Activated T-cell treated with anti-CD3 and anti-CD28 coated beads, Interleukin-2, amount 50 U/mL, for 72 hours (primary cell): ENCODE measurements at regions not wholly inside any gene's neighbourhood (a gene's known extent, or its start where the extent isn't known, plus 50 kb on each side); places are given as distances from the start of the nearest gene placed in this dataset.

Experiments used
- ATAC-seq, 2 donors: fragments of 150-1000 bp; cut with Tn5 transposase; replicated peaks in 1 of 2; 2 replicates each; pipeline ENCODE4 v1.10.0; 2021; ENCODE audit warnings: moderate library complexity in 2 of 2, mild to moderate bottlenecking in 1 of 2
- DNase-seq, 2 donors: peaks; one replicate each; pipeline ENCODE4 v3.0.0; 2021 to 2022; ENCODE audit warnings: mixed read lengths in 1 of 2
- H3K27ac Mint-ChIP-seq: one replicate; pipeline ENCODE4 v1.8.0; 2022; ENCODE audit warnings: mild to moderate bottlenecking, moderate library complexity, mixed read lengths
- H3K27me3 Mint-ChIP-seq: one replicate; pipeline ENCODE4 v1.8.0; 2022; ENCODE audit warnings: low read depth, mixed read lengths
- H3K36me3 Mint-ChIP-seq, 2 donors: one replicate each; pipeline ENCODE4 v1.8.0; 2022; ENCODE audit warnings: mixed read lengths in 2 of 2, mild to moderate bottlenecking in 1 of 2; ENCODE audit not compliant: insufficient read depth in 2 of 2
- H3K4me1 Mint-ChIP-seq: one replicate; pipeline ENCODE4 v1.8.0; 2022; ENCODE audit warnings: low read depth, mixed read lengths
- H3K4me3 Mint-ChIP-seq, 2 donors: one replicate each; pipeline ENCODE4 v1.8.0; 2022; ENCODE audit warnings: mild to moderate bottlenecking in 2 of 2, mixed read lengths in 2 of 2, moderate library complexity in 2 of 2
- H3K9me3 Mint-ChIP-seq, 2 donors: one replicate each; pipeline ENCODE4 v1.8.0; 2022; ENCODE audit warnings: mixed read lengths in 2 of 2

GRCh38 chr2:144702051-144702450 is 182.1 kb upstream of the ZEB2 start:
- DNase-seq (no peak), ATAC-seq (no peak)
- Mint-ChIP-seq H3K4me1 (peaks cover 6% of the 10 kb centered on the region), H3K4me3 (no peak overlapping the region), H3K9me3 (no peaks in the 10 kb centered on the region), H3K27ac (no peak overlapping the region), H3K27me3 (peaks cover 6% of the 10 kb centered on the region), H3K36me3 (no peaks in the 10 kb centered on the region)

- DNase-seq, result no peak
- Mint-ChIP-seq H3K27me3 (peaks cover 6% of the 10 kb centered on the region), H3K36me3 (no peaks in the 10 kb centered on the region), H3K9me3 (peaks cover 0 to under 1% of the 10 kb centered on the region in 2 donors), H3K27ac (no peak overlapping the region), H3K4me3 (no peak overlapping the region), H3K4me1 (peaks cover 6% of the 10 kb centered on the region)
- ATAC-seq, result no peak
Observed at GRCh38 chr2:144701259-144701658, 181.3 kb upstream of the ZEB2 start.

GRCh38 chr2:144698156-144698555 is 178.2 kb upstream of the ZEB2 start:
- H3K36me3 Mint-ChIP-seq, result no peaks in the 10 kb centered on the region
- peaks cover 8% of the 10 kb centered on the region for H3K27me3 Mint-ChIP-seq

GRCh38 chr2:144695657-144696056 is 175.7 kb upstream of the ZEB2 start:
- Mint-ChIP-seq H3K36me3 (no peaks in the 10 kb centered on the region), H3K27me3 (peaks cover 8% of the 10 kb centered on the region), H3K9me3 (peaks cover 0 to 2% of the 10 kb centered on the region in 2 donors), H3K27ac (no peak overlapping the region), H3K4me1 (no peaks in the 10 kb centered on the region), H3K4me3 (no peak overlapping the region)
- ATAC-seq, result no peak
- no peak for DNase-seq

More at GRCh38 chr2:144698156-144698555, 178.2 kb upstream of the ZEB2 start:
- Mint-ChIP-seq H3K4me3 (no peak overlapping the region), H3K9me3 (peaks cover 0 to 2% of the 10 kb centered on the region in 2 donors), H3K4me1 (no peaks in the 10 kb centered on the region), H3K27ac (no peak overlapping the region)
- no peak for DNase-seq
- ATAC-seq, result no peak

GRCh38 chr2:144694456-144694855 is 174.5 kb upstream of the ZEB2 start:
- Mint-ChIP-seq H3K4me3 (no peak overlapping the region), H3K27ac (no peak overlapping the region)

GRCh38 chr2:144693179-144693578 is 173.3 kb upstream of the ZEB2 start:
- ATAC-seq (no peak), DNase-seq (no peak)
- Mint-ChIP-seq H3K4me1 (no peaks in the 10 kb centered on the region), H3K36me3 (no peaks in the 10 kb centered on the region), H3K4me3 (no peak overlapping the region), H3K27me3 (peaks cover 8% of the 10 kb centered on the region), H3K9me3 (peaks cover 0 to 2% of the 10 kb centered on the region in 2 donors), H3K27ac (no peak overlapping the region)

More at GRCh38 chr2:144694456-144694855, 174.5 kb upstream of the ZEB2 start:
- Mint-ChIP-seq H3K27me3 (peaks cover 8% of the 10 kb centered on the region), H3K9me3 (peaks cover 0 to 2% of the 10 kb centered on the region in 2 donors), H3K4me1 (no peaks in the 10 kb centered on the region), H3K36me3 (no peaks in the 10 kb centered on the region)
- DNase-seq, result no peak
- ATAC-seq, result no peak

GRCh38 chr2:144692661-144693060 is 172.7 kb upstream of the ZEB2 start:
- peaks cover 0 to 2% of the 10 kb centered on the region in 2 donors for H3K9me3 Mint-ChIP-seq
- ATAC-seq (no peak), DNase-seq (no peak)
- H3K4me1 Mint-ChIP-seq, result no peaks in the 10 kb centered on the region
- no peak overlapping the region for H3K4me3 Mint-ChIP-seq
- H3K36me3 Mint-ChIP-seq, result no peaks in the 10 kb centered on the region
- no peak overlapping the region for H3K27ac Mint-ChIP-seq
- H3K27me3 Mint-ChIP-seq, result peaks cover 8% of the 10 kb centered on the region

- Mint-ChIP-seq H3K4me1 (no peaks in the 10 kb centered on the region), H3K36me3 (no peaks in the 10 kb centered on the region), H3K9me3 (no peaks in the 10 kb centered on the region), H3K27me3 (peaks cover 8% of the 10 kb centered on the region), H3K27ac (no peak overlapping the region), H3K4me3 (no peak overlapping the region)
- ATAC-seq (no peak), DNase-seq (no peak)
Observed at GRCh38 chr2:144690771-144691170, 170.9 kb upstream of the ZEB2 start.

- Mint-ChIP-seq H3K4me1 (no peaks in the 10 kb centered on the region), H3K36me3 (no peaks in the 10 kb centered on the region), H3K4me3 (no peak overlapping the region), H3K27ac (no peak overlapping the region), H3K27me3 (peaks cover 22% of the 10 kb centered on the region), H3K9me3 (no peaks in the 10 kb centered on the region)
- ATAC-seq, result no peak
- DNase-seq, result no peak
Observed at GRCh38 chr2:144686518-144687215, 166.7 kb upstream of the ZEB2 start.

GRCh38 chr2:144683966-144684365 is 164.0 kb upstream of the ZEB2 start:
- Mint-ChIP-seq H3K4me3 (no peak overlapping the region), H3K4me1 (no peaks in the 10 kb centered on the region), H3K9me3 (no peaks in the 10 kb centered on the region), H3K36me3 (no peaks in the 10 kb centered on the region), H3K27me3 (peaks cover 22% of the 10 kb centered on the region), H3K27ac (no peak overlapping the region)
- DNase-seq (no peak), ATAC-seq (no peak)

- ATAC-seq (no peak), DNase-seq (no peak)
- no peaks in the 10 kb centered on the region for H3K9me3 Mint-ChIP-seq
- H3K27me3 Mint-ChIP-seq, result peaks cover 22% of the 10 kb centered on the region
- H3K36me3 Mint-ChIP-seq, result no peaks in the 10 kb centered on the region
- no peaks in the 10 kb centered on the region for H3K4me1 Mint-ChIP-seq
- no peak overlapping the region for H3K27ac Mint-ChIP-seq
- no peak overlapping the region for H3K4me3 Mint-ChIP-seq
Observed at GRCh38 chr2:144683107-144683753, 163.3 kb upstream of the ZEB2 start.

- H3K4me1 Mint-ChIP-seq, result no peaks in the 10 kb centered on the region
- H3K4me3 Mint-ChIP-seq, result no peak overlapping the region
- no peaks in the 10 kb centered on the region for H3K36me3 Mint-ChIP-seq
- no peak for ATAC-seq
- no peak for DNase-seq
- H3K27me3 Mint-ChIP-seq, result peaks cover 22% of the 10 kb centered on the region
- no peaks in the 10 kb centered on the region for H3K9me3 Mint-ChIP-seq
- H3K27ac Mint-ChIP-seq, result no peak overlapping the region
Observed at GRCh38 chr2:144682248-144682647, 162.3 kb upstream of the ZEB2 start.

GRCh38 chr2:144681389-144681788 is 161.5 kb upstream of the ZEB2 start:
- Mint-ChIP-seq H3K27ac (no peak overlapping the region), H3K4me3 (no peak overlapping the region), H3K4me1 (no peaks in the 10 kb centered on the region), H3K9me3 (no peaks in the 10 kb centered on the region), H3K36me3 (no peaks in the 10 kb centered on the region), H3K27me3 (peaks cover 22% of the 10 kb centered on the region)
- ATAC-seq, result no peak
- DNase-seq, result no peak

- no peaks in the 10 kb centered on the region for H3K4me1 Mint-ChIP-seq
- ATAC-seq (no peak), DNase-seq (no peak)
- H3K36me3 Mint-ChIP-seq, result no peaks in the 10 kb centered on the region
- no peak overlapping the region for H3K27ac Mint-ChIP-seq
- no peaks in the 10 kb centered on the region for H3K9me3 Mint-ChIP-seq
- peaks cover 22% of the 10 kb centered on the region for H3K27me3 Mint-ChIP-seq
- H3K4me3 Mint-ChIP-seq, result no peak overlapping the region
Observed at GRCh38 chr2:144679942-144680341, 160.0 kb upstream of the ZEB2 start.
